KBM-7 (cell line): ENCODE measurements at regions not wholly inside any gene's neighbourhood (a gene's known extent, or its start where the extent isn't known, plus 50 kb on each side); places are given as distances from the start of the nearest gene placed in this dataset.
"Not testable (repeated sequence)": the region's sequence is repeated elsewhere in the genome, so short reads cannot be mapped to it uniquely, and the experiment has no call there.

Experiments
- DNase-seq: peaks from one replicate; pipeline ENCODE4 v3.0.0-alpha.2; 2015
- in situ Hi-C: fragments of 300-500 bp; cut with MboI; formaldehyde crosslinking; loops from 2 replicates; pipeline ENCODE4 v1.14.3; 2020; ENCODE audit warnings: low sequenced_read_pairs, low pct_unique_long_range_greater_than_20kb, mixed read lengths

GRCh38 chr10:20535897-20536881 is 360.9 kb downstream of the NEBL start:
- in situ Hi-C loops, result no loop called here

GRCh38 chr10:20531241-20531883 is 365.7 kb downstream of the NEBL start:
- in situ Hi-C loops, result not testable (repeated sequence)

More at GRCh38 chr10:20535897-20536881, 360.9 kb downstream of the NEBL start:
- DNase-seq, result no peak

GRCh38 chr10:20521186-20521585 is 375.9 kb downstream of the NEBL start:
- DNase-seq, result no peak
- in situ Hi-C loops, result no loop called here

More at GRCh38 chr10:20531241-20531883, 365.7 kb downstream of the NEBL start:
- not testable (repeated sequence) for DNase-seq

GRCh38 chr10:20515654-20516053 is 381.5 kb downstream of the NEBL start:
- DNase-seq, result no peak
- in situ Hi-C loops, result no loop called here

- DNase-seq, result no peak
- in situ Hi-C loops, result no loop called here
Measured at GRCh38 chr10:20512631-20513030, 384.5 kb downstream of the NEBL start.

GRCh38 chr10:20508921-20509320 is 388.2 kb downstream of the NEBL start:
- no peak for DNase-seq
- in situ Hi-C loops, result no loop called here

GRCh38 chr10:20502903-20503585 is 394.1 kb downstream of the NEBL start:
- in situ Hi-C loops, result no loop called here

GRCh38 chr10:20494474-20494873 is 402.6 kb downstream of the NEBL start:
- in situ Hi-C loops, result no loop called here
- no peak for DNase-seq

More at GRCh38 chr10:20502903-20503585, 394.1 kb downstream of the NEBL start:
- DNase-seq, result no peak

- in situ Hi-C loops, result no loop called here
- no peak for DNase-seq
Measured at GRCh38 chr10:20492447-20492846, 404.7 kb downstream of the NEBL start.

- no peak for DNase-seq
- in situ Hi-C loops, result no loop called here
Measured at GRCh38 chr10:20489961-20490360, 407.1 kb downstream of the NEBL start.

GRCh38 chr10:20486791-20487190 is 410.3 kb downstream of the NEBL start:
- in situ Hi-C loops, result no loop called here
- no peak for DNase-seq

- in situ Hi-C loops, result no loop called here
- DNase-seq, result no peak
Measured at GRCh38 chr10:20485554-20485953, 411.6 kb downstream of the NEBL start.

- no peak for DNase-seq
- in situ Hi-C loops, result no loop called here
Measured at GRCh38 chr10:20481054-20481453, 416.1 kb downstream of the NEBL start.

- DNase-seq, in situ Hi-C loops: not testable (repeated sequence)
Measured at GRCh38 chr10:20480575-20480974, 416.5 kb downstream of the NEBL start.

GRCh38 chr10:20474064-20474463 is 423.0 kb downstream of the NEBL start:
- DNase-seq, result no peak
- in situ Hi-C loops, result no loop called here

- in situ Hi-C loops, result no loop called here
- DNase-seq, result no peak
Measured at GRCh38 chr10:20473023-20473760, 423.9 kb downstream of the NEBL start.

- in situ Hi-C loops, result no loop called here
- DNase-seq, result no peak
Measured at GRCh38 chr10:20466731-20467130, 430.4 kb downstream of the NEBL start.

- DNase-seq, result no peak
Measured at GRCh38 chr10:20457649-20458048, 439.5 kb downstream of the NEBL start.

GRCh38 chr10:20455774-20456173 is 441.3 kb downstream of the NEBL start:
- in situ Hi-C loops, result no loop called here

More at GRCh38 chr10:20457649-20458048, 439.5 kb downstream of the NEBL start:
- in situ Hi-C loops, result no loop called here

More at GRCh38 chr10:20455774-20456173, 441.3 kb downstream of the NEBL start:
- DNase-seq, result no peak
